Body of pancreas (tissue), 4 donors: ENCODE measurements at regions not wholly inside any gene's neighbourhood (a gene's known extent, or its start where the extent isn't known, plus 50 kb on each side); places are given as distances from the start of the nearest gene placed in this dataset.

ENCODE experiments used
- POLR2A ChIP-seq, 3 donors: fragments of 450-650 bp; IDR thresholded peaks; one replicate each; pipeline ENCODE4 v1.6.1; 2016; ENCODE audit warnings: antibody characterized with exemption in 3 of 3, mild to moderate bottlenecking in 2 of 3
- TF ChIP-seq, protein P1 (sequence below), 7 experiments: fragments of 450-650 bp in 4 of 7; fragments of 200-600 bp in 3 of 7; sonication (generic) in 3 of 7; IDR thresholded peaks; one replicate each; pipeline ENCODE4 v1.5.1; 2016 to 2019; ENCODE audit warnings: antibody characterized with exemption in 7 of 7

DNA sequence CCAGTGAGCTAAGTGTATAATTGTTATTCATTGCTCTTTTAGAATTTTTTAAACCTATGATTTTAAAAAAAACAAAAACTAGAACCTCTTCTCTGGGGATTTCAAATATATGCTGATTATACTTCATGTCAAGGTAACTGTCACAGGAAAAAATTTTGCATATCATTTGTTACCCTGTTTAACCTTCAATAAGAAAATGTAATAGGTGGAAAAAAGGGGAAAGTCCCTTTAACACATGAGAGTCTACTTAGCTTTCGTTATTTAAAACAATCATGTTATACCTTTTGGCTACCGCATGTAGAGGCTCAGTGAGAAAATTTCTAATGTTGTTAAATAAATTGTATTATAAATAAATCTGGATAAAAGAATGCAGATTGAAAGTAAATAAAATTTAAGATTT, 190.1 kb upstream of the AKR1E2 start:
- TF ChIP-seq, protein P1, sequence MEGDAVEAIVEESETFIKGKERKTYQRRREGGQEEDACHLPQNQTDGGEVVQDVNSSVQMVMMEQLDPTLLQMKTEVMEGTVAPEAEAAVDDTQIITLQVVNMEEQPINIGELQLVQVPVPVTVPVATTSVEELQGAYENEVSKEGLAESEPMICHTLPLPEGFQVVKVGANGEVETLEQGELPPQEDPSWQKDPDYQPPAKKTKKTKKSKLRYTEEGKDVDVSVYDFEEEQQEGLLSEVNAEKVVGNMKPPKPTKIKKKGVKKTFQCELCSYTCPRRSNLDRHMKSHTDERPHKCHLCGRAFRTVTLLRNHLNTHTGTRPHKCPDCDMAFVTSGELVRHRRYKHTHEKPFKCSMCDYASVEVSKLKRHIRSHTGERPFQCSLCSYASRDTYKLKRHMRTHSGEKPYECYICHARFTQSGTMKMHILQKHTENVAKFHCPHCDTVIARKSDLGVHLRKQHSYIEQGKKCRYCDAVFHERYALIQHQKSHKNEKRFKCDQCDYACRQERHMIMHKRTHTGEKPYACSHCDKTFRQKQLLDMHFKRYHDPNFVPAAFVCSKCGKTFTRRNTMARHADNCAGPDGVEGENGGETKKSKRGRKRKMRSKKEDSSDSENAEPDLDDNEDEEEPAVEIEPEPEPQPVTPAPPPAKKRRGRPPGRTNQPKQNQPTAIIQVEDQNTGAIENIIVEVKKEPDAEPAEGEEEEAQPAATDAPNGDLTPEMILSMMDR (IDR thresholded peaks at IDR 0.05): no peak
- TF ChIP-seq POLR2A (IDR thresholded peaks at IDR 0.05): no peak
